DMS114 treated with DMSO at 0.1 percent for 48 hours (cell line): ENCODE measurements at regions not wholly inside any gene's neighbourhood (a gene's known extent, or its start where the extent isn't known, plus 50 kb on each side); places are given as distances from the start of the nearest gene placed in this dataset.
"Not testable (repeated sequence)": the region's sequence is repeated elsewhere in the genome, so short reads cannot be mapped to it uniquely, and the experiment has no call there.

ENCODE experiments used
- DNase-seq: peaks from one replicate; lab custom pipeline; 2025; ENCODE audit not compliant: unreplicated experiment; lab: John Stamatoyannopoulos, UW

GRCh38 chr3:125645616-125646015 lies 50.3 kb upstream of the OSBPL11 start:
- DNase-seq = no peak

DNA sequence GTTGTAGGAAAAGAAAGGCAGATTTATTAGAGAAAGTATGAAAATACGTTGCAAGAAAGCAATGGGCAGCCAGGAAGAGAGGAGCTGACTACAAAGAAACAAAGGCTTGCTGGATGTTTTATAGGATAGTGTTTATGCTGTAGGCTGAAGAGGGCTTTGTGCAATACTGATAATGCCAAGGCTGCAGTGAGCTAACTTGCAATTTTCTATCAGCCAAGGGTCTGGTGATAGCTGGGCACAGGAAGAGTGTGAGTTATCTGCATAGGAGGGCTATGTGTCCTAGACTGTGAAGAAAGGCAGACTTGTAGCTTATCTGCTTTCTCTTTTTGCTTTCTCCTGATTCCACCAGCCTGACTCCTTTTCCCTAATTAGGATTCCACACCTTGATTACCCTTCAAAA lies 51.3 kb upstream of the OSBPL11 start:
- no peak for DNase-seq

DNA sequence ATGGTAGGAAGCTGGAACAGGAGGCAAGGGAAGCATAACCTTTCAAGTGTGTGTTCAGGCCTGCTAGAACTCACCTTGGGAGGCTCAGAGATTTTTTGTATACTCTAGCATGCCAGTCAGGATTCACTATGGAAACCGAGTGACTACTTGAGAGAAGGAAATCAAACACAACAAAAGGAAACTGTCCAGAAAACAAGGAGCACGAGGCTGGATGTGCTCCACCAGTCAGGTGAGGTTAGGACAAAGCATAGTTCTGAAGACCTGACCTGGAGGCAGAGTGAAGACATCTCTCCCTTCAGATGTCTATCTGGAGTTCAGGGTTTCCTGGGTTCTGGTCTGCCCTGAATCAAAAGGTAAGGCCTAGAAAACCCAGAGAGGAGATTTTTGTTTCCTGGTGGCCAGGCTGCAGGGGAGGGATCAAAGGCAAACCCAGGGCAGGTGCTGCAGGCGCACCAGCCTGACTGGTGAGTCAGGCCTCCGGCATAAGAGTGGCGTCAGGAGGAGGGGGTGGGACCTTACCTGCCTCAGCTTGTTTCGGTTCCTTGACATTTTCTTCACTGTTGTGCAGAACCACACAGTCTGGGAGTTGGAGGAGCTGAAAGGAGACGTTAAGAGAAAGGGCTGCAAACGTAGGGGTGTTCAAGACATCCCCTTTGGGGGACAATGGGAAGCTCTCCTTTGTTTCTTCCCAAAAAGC lies 52.2 kb upstream of the OSBPL11 start:
- DNase-seq = no peak

DNA sequence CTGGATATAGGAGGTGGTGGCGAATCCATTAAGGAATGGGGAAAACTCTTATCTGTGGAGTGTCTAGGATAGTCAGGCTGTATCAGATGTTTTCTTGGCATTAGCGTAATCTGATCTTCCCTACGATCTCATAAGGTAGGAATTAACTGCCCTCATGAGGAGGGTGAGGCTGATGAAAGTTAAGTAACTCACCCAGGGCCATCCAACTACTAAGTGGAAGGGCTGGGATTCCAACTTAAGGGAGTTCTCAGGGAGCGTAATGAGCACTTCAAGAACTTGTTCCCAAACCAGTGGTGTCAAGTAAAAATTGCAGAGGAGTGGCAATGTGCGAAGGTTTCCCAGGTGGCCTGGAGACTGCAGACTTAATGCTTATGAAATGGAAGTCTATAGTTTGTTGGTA lies 55.9 kb upstream of the OSBPL11 start:
- no peak for DNase-seq

- DNase-seq = no peak
Observed at GRCh38 chr3:125652349-125652748, 57.1 kb upstream of the OSBPL11 start.

DNA sequence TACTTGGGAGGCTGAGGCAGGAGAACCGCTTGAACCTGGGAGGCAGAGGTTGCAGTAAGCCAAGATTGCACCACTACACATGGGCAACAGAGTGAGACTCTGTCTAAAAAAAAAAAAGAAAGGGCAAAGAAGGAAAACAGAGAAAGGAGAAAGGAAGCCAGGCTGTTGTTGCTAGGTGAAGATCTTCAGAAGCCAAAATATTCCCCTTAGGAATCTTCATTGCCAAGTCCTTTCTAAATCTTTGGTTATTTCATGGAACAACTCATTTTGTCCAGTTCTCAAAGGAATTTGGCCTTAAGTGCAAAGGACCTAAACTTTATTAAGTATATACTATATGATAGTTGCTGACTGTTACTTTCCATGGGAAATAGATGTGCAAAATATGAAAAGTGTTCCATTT lies 59.2 kb upstream of the OSBPL11 start:
- no peak for DNase-seq

DNA sequence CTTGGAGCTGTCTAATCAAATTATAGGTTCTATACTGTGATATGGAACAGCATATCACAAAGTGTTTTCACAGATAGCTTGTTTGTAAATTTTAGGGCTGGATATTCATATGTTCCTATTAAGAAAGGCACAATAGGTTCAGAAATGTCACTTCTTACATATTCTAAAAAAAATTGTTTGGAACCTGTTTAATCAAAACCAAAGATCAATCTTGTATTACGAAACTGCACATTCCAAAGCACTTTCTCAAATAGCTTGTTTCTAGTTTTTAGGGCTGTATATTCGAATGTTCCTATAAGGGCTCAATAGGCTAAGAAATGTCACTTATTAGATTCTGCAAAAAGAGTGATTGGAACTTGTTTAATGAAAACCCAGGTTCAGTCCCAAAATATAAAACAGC lies 67.4 kb upstream of the OSBPL11 start:
- no peak for DNase-seq

DNA sequence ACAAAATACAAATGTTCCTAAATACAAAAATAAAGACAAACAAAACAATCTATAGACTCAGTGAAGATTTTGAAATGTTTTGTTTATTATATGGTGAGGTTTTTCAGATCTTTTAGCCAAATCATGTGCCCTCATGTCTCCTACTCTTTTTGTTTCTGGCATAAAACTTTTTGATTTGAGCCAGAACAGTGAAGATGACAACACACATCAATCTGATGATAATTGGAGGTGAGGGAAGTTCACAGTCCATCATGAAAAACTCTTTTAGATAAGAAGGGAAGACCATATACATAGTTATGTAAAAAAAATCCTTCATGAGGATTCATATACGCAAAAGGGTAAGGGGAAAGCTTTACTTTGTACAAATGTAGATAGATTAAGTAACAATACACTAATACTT lies 75.1 kb upstream of the OSBPL11 start:
- DNase-seq = no peak

DNA sequence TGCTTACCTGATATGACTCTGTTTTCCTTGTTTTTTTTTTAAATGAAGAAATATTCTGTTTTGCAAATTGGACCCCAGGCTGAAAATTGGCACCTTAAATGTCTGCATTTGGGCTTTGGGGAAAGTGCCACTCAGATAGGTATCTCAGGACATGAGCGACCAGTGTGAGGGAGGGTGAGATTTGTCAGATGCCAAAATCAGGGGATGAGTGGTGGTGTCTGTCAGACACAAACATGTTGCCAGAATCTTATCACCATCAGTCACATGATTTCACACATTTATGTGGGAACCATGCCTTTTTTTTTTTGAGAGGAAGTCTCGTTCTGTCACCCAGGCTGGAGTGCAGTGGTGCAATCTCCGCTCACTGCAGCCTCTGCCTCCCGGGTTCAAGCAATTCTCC lies 75.6 kb upstream of the OSBPL11 start:
- no peak for DNase-seq

GRCh38 chr3:125671461-125672243 lies 76.4 kb upstream of the OSBPL11 start:
- no peak for DNase-seq

GRCh38 chr3:125675791-125676190 lies 80.5 kb upstream of the OSBPL11 start:
- no peak for DNase-seq

- DNase-seq = no peak
Observed at GRCh38 chr3:125679258-125679657, 84.0 kb upstream of the OSBPL11 start.

DNA sequence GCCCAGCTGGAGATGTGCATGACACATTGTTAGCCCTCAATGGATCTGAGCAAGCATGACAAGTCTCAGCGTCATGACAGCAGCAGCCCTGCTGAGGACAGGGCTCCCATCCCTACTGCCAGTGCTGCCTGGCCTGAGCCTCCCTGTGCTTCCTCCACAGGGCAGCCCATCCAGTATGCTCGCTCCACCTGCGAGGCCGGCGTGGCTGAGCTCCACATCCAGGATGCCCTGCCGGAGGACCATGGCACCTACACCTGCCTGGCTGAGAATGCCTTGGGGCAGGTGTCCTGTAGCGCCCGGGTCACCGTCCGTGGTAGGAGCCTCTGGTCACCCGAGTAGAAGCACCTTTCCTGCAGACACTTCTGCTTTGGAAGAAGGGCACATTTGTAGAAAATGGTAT lies 85.8 kb upstream of the OSBPL11 start:
- DNase-seq = no peak

- DNase-seq = not testable (repeated sequence)
Observed at GRCh38 chr3:125681906-125682305, 86.6 kb upstream of the OSBPL11 start.

DNA sequence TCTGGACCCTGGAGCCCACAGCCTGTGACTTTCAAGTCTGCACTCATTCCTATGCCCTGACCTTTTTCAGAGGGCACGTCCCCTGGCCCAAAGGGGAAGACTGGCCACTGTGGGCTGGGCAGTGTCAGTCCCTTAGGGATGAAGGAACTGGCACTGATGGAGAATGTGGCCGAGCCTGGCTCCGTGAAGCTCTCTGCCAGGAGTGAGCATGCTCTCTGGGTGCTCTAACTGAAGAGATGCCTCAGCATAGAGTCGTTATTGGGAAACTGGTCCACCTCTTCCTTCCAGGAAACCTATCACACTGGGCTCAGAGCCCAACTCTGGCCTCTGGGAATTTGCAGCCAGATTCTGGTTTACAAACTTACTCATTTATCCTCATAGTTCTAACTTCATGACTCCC lies 87.3 kb upstream of the OSBPL11 start:
- not testable (repeated sequence) for DNase-seq

GRCh38 chr3:125683067-125683829 lies 88.0 kb upstream of the OSBPL11 start:
- no peak for DNase-seq

GRCh38 chr3:125684199-125684598 lies 88.9 kb upstream of the OSBPL11 start:
- DNase-seq = no peak

- DNase-seq = not testable (repeated sequence)
Observed at GRCh38 chr3:125685741-125686140, 90.4 kb upstream of the OSBPL11 start.

GRCh38 chr3:125692361-125692760 lies 97.1 kb upstream of the OSBPL11 start:
- no peak for DNase-seq

GRCh38 chr3:125693887-125694286 lies 98.6 kb upstream of the OSBPL11 start:
- DNase-seq = no peak

- DNase-seq = no peak
Observed at GRCh38 chr3:125694761-125695294, 99.5 kb upstream of the OSBPL11 start.

DNA sequence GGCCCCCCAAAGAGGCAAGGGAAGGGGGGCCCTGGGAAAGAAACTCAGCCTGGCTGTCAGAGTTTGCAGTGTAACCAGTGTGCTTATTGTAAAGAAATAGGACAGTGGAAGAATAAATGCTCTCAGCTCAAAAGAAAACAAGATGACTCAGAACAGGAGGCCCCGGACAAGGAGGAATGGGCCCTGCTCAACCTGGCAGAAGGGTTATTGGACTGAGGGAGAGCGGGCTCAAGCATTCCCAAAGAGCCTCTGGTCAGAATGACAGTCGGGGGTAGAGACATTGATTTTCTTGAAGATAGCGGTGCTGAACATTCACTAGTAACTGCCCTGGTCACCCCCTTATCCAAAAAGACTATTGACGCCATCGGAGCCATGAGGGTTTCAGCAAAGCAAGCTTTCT lies 100.4 kb upstream of the OSBPL11 start:
- DNase-seq = no peak
